Endothelial cell of umbilical vein (primary cell): ENCODE measurements at regions not wholly inside any gene's neighbourhood (a gene's known extent, or its start where the extent isn't known, plus 50 kb on each side); places are given as distances from the start of the nearest gene placed in this dataset.

ENCODE experiments used
- BruUV-seq: library from RNA; stranded (reverse); fragments of 400-500 nt; replicated peaks from 2 replicates; lab custom pipeline; 2021; lab: Mats Ljungman, UMichigan
- CTCF ChIA-PET: fragments of 300-600, 350-600 bp; sonication (Branson Sonifier 250); formaldehyde crosslinking; loops from one replicate; lab custom pipeline; 2021; ENCODE audit warnings: antibody characterized with exemption, inconsistent platforms; lab: Charles Lee
- POLR2A ChIA-PET: fragments of 300-600, 350-600 bp; sonication (Branson Sonifier 250); formaldehyde crosslinking; loops from one replicate; lab custom pipeline; 2021; ENCODE audit warnings: antibody characterized with exemption, inconsistent platforms; lab: Charles Lee
- DNase-seq: peaks from one replicate; pipeline ENCODE4 v3.0.0-alpha.2; 2011; ENCODE audit warnings: low read depth, low spot score
- FAIRE-seq: peaks from 2 replicates; lab custom pipeline; 2011; peaks lifted over from hg19 to GRCh38; lab: Jason Lieb, UNC
- H2AFZ ChIP-seq: 2 replicates; pipeline ENCODE4 v1.6.0; 2012; ENCODE audit warnings: low read depth, low read length, control low read depth, inconsistent platforms
- H3K27ac ChIP-seq: 2 replicates; pipeline ENCODE4 v1.5.1; 2011; ENCODE audit warnings: low read depth, mild to moderate bottlenecking, control low read depth, low read length, moderate library complexity; ENCODE audit not compliant: insufficient read depth
- H3K27me3 ChIP-seq, 2 experiments: 2 replicates each; pipeline versions ENCODE4 v1.6.0 to v1.6.1; 2011; ENCODE audit warnings: low read length in 2 of 2, mixed read lengths in 1 of 2; ENCODE audit not compliant: control insufficient read depth in 2 of 2, insufficient read depth in 2 of 2
- H3K36me3 ChIP-seq, 2 experiments: 2 replicates in 1 of 2; 3 replicates in 1 of 2; pipeline ENCODE4 v1.5.1; 2011; ENCODE audit warnings: low read length in 2 of 2, mild to moderate bottlenecking in 1 of 2, moderate library complexity in 1 of 2; ENCODE audit not compliant: control insufficient read depth in 2 of 2, insufficient read depth in 2 of 2; ENCODE audit errors: extremely low read depth in 1 of 2
- H3K4me1 ChIP-seq: 3 replicates; pipeline ENCODE4 v1.5.1; 2011; ENCODE audit warnings: mild to moderate bottlenecking, low read length; ENCODE audit not compliant: control insufficient read depth, insufficient read depth; ENCODE audit errors: extremely low read depth
- H3K4me2 ChIP-seq: 2 replicates; pipeline ENCODE4 v1.6.1; 2011; ENCODE audit warnings: low read length, control low read depth, mixed read lengths; ENCODE audit not compliant: insufficient read depth
- H3K4me3 ChIP-seq, 3 experiments: fragments of 200-600 bp in 1 of 3; sonication (generic), shearing (Covaris generic) in 1 of 3; replicated peaks in 1 of 3; 2 replicates each; pipeline ENCODE4 v1.5.1; 2011 to 2016; ENCODE audit warnings: control low read depth in 3 of 3, low read length in 3 of 3, mild to moderate bottlenecking in 2 of 3, inconsistent platforms in 1 of 3, low read depth in 1 of 3, moderate library complexity in 1 of 3; ENCODE audit not compliant: insufficient read depth in 1 of 3
- H3K79me2 ChIP-seq: 2 replicates; pipeline ENCODE4 v1.6.0; 2012; ENCODE audit warnings: low read length, inconsistent platforms; ENCODE audit not compliant: control insufficient read depth, insufficient read depth
- H3K9ac ChIP-seq: replicated peaks from 2 replicates; pipeline ENCODE3; 2011; ENCODE audit warnings: low read length, control low read depth; ENCODE audit not compliant: insufficient read depth; ENCODE audit errors: extremely low read depth
- H3K9me1 ChIP-seq: replicated peaks from 3 replicates; pipeline ENCODE4 v1.6.0; 2011; ENCODE audit warnings: mild to moderate bottlenecking, low read length; ENCODE audit not compliant: control insufficient read depth, insufficient read depth; ENCODE audit errors: extremely low read depth
- H3K9me3 ChIP-seq: replicated peaks from 2 replicates; pipeline ENCODE4 v1.5.1; 2012; ENCODE audit warnings: low read length, inconsistent platforms; ENCODE audit not compliant: control insufficient read depth, insufficient read depth
- H4K20me1 ChIP-seq: replicated peaks from 2 replicates; pipeline ENCODE3; 2011; ENCODE audit warnings: mild to moderate bottlenecking, low read length; ENCODE audit not compliant: control insufficient read depth, insufficient read depth; ENCODE audit errors: extremely low read depth
- EZH2 ChIP-seq: IDR thresholded peaks from 2 replicates; pipeline ENCODE4 v1.6.1; 2012; ENCODE audit warnings: borderline replicate concordance, low read depth, mild to moderate bottlenecking, moderate library complexity, low read length, inconsistent platforms; ENCODE audit not compliant: severe bottlenecking
- FOS ChIP-seq: IDR thresholded peaks from 2 replicates; pipeline ENCODE4 v1.6.1; 2011; ENCODE audit warnings: mild to moderate bottlenecking, low read length, moderate library complexity, borderline replicate concordance; ENCODE audit not compliant: insufficient read depth
- GATA2 ChIP-seq: IDR thresholded peaks from 2 replicates; pipeline ENCODE4 v1.7.0; 2011; ENCODE audit warnings: low read depth, mild to moderate bottlenecking, moderate library complexity, mixed read lengths, low read length; ENCODE audit not compliant: insufficient read length, insufficient read depth
- JUN ChIP-seq: IDR thresholded peaks from 2 replicates; pipeline ENCODE4 v1.6.1; 2011; ENCODE audit warnings: borderline replicate concordance, low read depth; ENCODE audit not compliant: insufficient read length, insufficient read depth
- MYC ChIP-seq: IDR thresholded peaks from one replicate; pipeline ENCODE4 v1.6.1; 2011; ENCODE audit warnings: mild to moderate bottlenecking, low read depth, low read length
- POLR2A ChIP-seq: IDR thresholded peaks from 2 replicates; pipeline ENCODE4 v1.6.1; 2012; ENCODE audit warnings: low read depth, mild to moderate bottlenecking, control low read depth, low read length
- POLR2AphosphoS5 ChIP-seq: IDR thresholded peaks from 2 replicates; pipeline ENCODE4 v1.6.1; 2012; ENCODE audit warnings: low read depth, mild to moderate bottlenecking, control low read depth, low read length, moderate library complexity; ENCODE audit not compliant: insufficient read depth
- dilution Hi-C: fragments of 300-500 bp; cut with MboI; formaldehyde crosslinking; loops from one replicate; pipeline ENCODE4 v1.15.0; 2019; ENCODE audit warnings: low sequenced_read_pairs; ENCODE audit not compliant: extremely low pct_ligation_motif_present
- intact Hi-C: fragments of 100-400 bp; cut with micrococcal nuclease; formaldehyde crosslinking; loops from one replicate; pipeline ENCODE4 v1.10.0; 2022
- TF ChIP-seq, protein P1 (sequence below): IDR thresholded peaks from 2 replicates; pipeline ENCODE4 v1.6.1; 2011; ENCODE audit not compliant: insufficient read depth, insufficient read length
- TF ChIP-seq, protein P2 (sequence below), 2 donors: IDR thresholded peaks; 1 replicate in 1 of 2; 2 replicates in 1 of 2; pipeline ENCODE4 v1.5.1; 2011; ENCODE audit warnings: low read length in 2 of 2, mild to moderate bottlenecking in 2 of 2, moderate library complexity in 2 of 2, control low read depth in 1 of 2, inconsistent platforms in 1 of 2, low read depth in 1 of 2; ENCODE audit not compliant: insufficient read depth in 1 of 2; ENCODE audit errors: extremely low read depth in 1 of 2

DNA sequence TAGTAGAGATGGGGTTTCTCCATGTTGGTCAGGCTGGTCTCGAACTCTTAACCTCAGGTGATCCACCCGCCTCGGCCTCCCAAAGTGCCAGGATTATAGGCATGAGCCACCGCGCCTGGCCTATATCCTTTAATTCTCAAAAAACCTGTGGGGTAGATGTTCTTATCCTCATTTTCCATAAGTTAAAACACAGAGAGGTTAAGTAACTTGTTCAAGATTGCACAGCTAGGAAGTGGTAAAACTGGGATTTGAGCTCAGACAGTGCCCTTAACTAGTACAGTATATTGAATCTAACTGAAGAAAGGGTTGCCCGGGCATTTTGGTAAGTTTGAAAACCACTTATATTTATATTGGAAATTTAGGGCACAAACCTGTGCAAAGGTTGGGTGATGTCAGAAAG is 116.0 kb downstream of the GLUD2 start:
- H3K36me3 ChIP-seq = no peaks in the 10 kb centered on the region
- H3K4me3 ChIP-seq = no peak overlapping the region
- dilution Hi-C loops (no loop called here), intact Hi-C loops (no loop called here)
- POLR2A ChIA-PET = no interaction called here
- no peaks in the 10 kb centered on the region for H4K20me1 ChIP-seq
- H2AFZ ChIP-seq = no peak overlapping the region
- no peaks in the 10 kb centered on the region for H3K9me1 ChIP-seq
- DNase-seq = no peak
- TF ChIP-seq POLR2A (no peak), EZH2 (no peak), FOS (no peak)
- TF ChIP-seq, protein P1, sequence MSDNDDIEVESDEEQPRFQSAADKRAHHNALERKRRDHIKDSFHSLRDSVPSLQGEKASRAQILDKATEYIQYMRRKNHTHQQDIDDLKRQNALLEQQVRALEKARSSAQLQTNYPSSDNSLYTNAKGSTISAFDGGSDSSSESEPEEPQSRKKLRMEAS = no peak
- H3K79me2 ChIP-seq = no peaks in the 10 kb centered on the region
- H3K9me3 ChIP-seq = no peaks in the 10 kb centered on the region
- H3K9ac ChIP-seq = no peak overlapping the region
- FAIRE-seq = no peak
- no peak overlapping the region for H3K4me2 ChIP-seq
- H3K4me1 ChIP-seq = no peaks in the 10 kb centered on the region
- no peak overlapping the region for H3K27ac ChIP-seq
- CTCF ChIA-PET = no interaction called here
- H3K27me3 ChIP-seq = no peaks in the 10 kb centered on the region
- BruUV-seq = no TSS peak

DNA sequence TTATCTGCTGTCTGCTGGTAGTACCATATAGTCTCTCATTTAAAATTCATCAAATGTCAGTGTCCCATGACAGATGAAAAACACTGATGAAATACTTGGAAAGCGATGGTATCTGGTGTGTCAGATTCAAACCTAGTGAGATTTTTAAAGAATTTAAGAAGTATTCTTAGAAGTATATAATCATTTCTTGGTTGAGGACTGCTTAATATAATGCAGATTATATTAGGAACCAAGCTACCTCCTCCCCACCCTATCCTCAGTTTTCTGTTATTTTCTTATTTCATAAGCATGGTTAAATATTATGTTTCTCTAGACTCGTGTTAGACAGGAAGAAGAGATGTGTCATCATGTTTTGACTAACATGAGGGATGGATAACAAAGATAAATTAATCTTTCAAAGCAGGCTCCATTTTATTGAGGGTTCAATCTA is 118.5 kb downstream of the GLUD2 start:
- ChIA-PET POLR2A (no interaction called here), CTCF (no interaction called here)
- Histone ChIP-seq H4K20me1 (no peaks in the 10 kb centered on the region), H2AFZ (no peak overlapping the region), H3K27ac (no peak overlapping the region), H3K4me1 (no peaks in the 10 kb centered on the region), H3K36me3 (no peaks in the 10 kb centered on the region), H3K79me2 (no peaks in the 10 kb centered on the region), H3K9me3 (no peaks in the 10 kb centered on the region), H3K4me3 (no peak overlapping the region), H3K9ac (no peak overlapping the region), H3K27me3 (no peaks in the 10 kb centered on the region), H3K9me1 (no peaks in the 10 kb centered on the region), H3K4me2 (no peak overlapping the region)
- no peak for DNase-seq
- no TSS peak for BruUV-seq
- dilution Hi-C loops (no loop called here), intact Hi-C loops (no loop called here)
- TF ChIP-seq GATA2 = no peak
- TF ChIP-seq MYC = no peak
- no peak for TF ChIP-seq FOS
- no peak for TF ChIP-seq POLR2A
- no peak for TF ChIP-seq JUN
- TF ChIP-seq, protein P1 = no peak
- TF ChIP-seq, protein P2, sequence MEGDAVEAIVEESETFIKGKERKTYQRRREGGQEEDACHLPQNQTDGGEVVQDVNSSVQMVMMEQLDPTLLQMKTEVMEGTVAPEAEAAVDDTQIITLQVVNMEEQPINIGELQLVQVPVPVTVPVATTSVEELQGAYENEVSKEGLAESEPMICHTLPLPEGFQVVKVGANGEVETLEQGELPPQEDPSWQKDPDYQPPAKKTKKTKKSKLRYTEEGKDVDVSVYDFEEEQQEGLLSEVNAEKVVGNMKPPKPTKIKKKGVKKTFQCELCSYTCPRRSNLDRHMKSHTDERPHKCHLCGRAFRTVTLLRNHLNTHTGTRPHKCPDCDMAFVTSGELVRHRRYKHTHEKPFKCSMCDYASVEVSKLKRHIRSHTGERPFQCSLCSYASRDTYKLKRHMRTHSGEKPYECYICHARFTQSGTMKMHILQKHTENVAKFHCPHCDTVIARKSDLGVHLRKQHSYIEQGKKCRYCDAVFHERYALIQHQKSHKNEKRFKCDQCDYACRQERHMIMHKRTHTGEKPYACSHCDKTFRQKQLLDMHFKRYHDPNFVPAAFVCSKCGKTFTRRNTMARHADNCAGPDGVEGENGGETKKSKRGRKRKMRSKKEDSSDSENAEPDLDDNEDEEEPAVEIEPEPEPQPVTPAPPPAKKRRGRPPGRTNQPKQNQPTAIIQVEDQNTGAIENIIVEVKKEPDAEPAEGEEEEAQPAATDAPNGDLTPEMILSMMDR (IDR thresholded peaks at IDR 0.05; ENCODE audit: extremely low read depth in 1 of 2, insufficient read depth in 1 of 2, low read depth in 1 of 2, low read length in 2 of 2) = no peak
- TF ChIP-seq EZH2 = no peak
- no peak for TF ChIP-seq POLR2AphosphoS5
- no peak for FAIRE-seq
